ENCODE measurements at regions not wholly inside any gene's neighbourhood (a gene's known extent, or its start where the extent isn't known, plus 50 kb on each side); places are given as distances from the start of the nearest gene placed in this dataset.

DNA sequence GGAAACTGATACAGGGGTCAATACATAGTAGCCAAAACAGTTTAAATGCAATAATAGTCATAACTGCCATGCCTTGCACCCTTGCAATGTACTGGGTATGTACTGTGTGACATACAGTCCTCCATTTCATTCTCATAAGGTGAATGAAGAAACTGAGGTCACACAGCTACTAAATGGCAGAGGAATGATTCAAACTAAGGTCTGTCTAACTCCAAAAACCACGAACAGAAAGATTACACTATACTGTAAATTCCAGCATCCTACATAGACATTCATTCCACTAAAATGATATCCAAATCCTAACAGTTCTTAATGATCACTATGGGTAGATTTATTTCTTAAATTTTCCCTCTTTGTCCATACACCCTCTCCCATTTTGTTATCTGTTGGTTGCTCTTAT is 238.1 kb upstream of the SERP2 start:
- TF ChIP-seq, protein P1, sequence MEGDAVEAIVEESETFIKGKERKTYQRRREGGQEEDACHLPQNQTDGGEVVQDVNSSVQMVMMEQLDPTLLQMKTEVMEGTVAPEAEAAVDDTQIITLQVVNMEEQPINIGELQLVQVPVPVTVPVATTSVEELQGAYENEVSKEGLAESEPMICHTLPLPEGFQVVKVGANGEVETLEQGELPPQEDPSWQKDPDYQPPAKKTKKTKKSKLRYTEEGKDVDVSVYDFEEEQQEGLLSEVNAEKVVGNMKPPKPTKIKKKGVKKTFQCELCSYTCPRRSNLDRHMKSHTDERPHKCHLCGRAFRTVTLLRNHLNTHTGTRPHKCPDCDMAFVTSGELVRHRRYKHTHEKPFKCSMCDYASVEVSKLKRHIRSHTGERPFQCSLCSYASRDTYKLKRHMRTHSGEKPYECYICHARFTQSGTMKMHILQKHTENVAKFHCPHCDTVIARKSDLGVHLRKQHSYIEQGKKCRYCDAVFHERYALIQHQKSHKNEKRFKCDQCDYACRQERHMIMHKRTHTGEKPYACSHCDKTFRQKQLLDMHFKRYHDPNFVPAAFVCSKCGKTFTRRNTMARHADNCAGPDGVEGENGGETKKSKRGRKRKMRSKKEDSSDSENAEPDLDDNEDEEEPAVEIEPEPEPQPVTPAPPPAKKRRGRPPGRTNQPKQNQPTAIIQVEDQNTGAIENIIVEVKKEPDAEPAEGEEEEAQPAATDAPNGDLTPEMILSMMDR (conservative IDR thresholded peaks at IDR 0.05 in 1 of 2, IDR thresholded peaks at IDR 0.05 in 1 of 2; ENCODE audit: extremely low read depth in 1 of 2, insufficient read depth in 1 of 2, low read depth in 1 of 2, low read length in 2 of 2): no peak
- TF ChIP-seq EZH2 (IDR thresholded peaks at IDR 0.05; ENCODE audit: borderline replicate concordance, low read length): no peak

All from mammary epithelial cell (primary cell).